ENCODE measurements at regions not wholly inside any gene's neighbourhood (a gene's known extent, or its start where the extent isn't known, plus 50 kb on each side); places are given as distances from the start of the nearest gene placed in this dataset.

DNA sequence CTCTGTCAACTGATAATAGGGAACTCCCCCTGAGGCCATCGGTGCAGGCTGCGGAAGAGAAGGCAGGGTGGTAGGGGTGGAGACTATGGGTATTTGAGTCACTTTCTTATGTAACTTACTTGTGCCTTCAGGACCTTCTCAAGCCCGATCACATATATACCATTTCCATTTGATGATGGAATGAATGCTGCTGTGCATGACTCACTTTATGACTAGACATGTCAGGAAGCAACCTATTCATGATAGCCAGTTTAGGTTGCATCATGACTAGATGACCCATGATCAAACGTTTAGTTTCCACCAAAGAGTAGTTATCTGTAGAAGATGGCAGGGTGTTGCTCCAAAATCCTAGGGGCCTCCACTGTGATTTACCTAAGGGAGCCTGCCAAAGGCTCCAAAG, 435.5 kb downstream of the DTHD1 start:
- DNase-seq (ENCODE audit: low spot score): no peak

DNA sequence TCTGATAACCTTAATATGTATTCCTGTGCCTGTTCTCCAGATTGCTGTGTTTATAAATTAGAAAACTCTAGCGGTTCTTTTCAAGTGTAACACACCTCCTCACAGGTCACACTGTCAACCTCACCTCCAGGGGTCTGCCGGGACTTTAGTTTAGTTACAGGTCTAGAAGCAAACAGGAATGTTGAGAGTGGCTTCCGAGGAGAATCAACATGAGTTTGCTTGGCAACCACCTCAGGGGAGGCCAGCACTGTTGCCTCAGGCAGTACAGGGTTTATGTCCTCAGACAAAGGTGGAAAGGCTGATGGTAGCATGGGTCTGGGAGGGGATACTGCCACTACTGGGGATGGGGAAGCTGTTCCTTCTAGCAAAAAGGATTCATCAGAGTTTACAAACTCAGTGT, 438.0 kb downstream of the DTHD1 start:
- DNase-seq (ENCODE audit: low spot score): no peak

DNA sequence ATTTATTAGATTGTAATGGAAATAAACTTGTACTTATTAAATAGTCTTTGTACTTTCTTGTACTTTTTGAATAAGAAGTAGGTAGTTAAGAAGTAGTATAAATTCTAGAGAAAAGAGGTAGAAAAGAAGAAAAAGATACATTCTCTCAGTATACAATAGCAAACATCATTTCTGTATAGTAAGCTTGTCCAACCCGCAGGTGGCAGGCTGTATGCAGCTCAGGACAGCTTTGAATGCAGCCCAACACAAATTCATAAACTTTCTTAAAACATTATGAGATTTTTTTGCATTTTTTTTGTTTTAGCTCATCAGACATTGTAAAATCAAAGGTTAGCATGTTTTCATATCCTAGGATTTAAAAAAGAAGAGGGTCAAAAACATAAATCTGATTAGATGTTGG, 441.6 kb downstream of the DTHD1 start:
- DNase-seq (ENCODE audit: low spot score): no peak

DNA sequence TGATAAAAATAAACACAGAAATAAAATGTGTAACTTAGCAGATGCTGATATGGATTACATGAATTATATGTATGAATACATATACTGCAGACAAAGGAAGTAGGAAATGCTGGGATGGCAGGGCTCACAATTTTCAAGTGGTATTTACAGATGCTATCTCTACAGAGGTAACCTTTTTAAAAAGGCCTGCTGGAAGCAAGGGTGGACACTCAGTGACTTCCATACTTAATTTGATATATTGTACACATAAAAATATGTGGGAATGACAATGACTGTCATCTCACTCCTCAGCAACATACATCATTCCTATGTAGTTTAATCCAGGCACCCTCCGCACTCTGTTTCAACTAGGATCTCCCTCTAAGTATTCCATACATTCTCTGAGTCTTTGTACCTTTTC, 452.9 kb downstream of the DTHD1 start:
- DNase-seq (ENCODE audit: low spot score): no peak

DNA sequence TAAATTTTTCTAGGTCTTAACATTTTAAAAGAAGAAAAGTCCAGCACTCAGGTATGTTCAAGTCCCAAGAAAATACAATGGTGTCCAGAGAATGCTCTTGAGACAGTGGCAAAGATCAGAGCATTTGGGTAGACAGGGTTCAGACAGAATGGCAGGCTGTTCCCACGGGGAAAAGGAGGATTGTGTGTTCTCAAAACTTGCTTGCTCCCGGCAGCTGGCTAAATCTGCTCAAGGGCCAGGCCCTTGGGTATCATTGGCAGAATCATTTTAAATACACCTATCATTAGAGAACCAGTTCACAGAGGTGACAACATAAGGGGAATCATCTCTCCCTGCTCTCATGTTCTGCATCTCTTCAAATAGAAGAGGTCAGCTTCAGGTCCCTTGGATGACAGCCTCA, 456.3 kb downstream of the DTHD1 start:
- DNase-seq (ENCODE audit: low spot score): no peak

DNA sequence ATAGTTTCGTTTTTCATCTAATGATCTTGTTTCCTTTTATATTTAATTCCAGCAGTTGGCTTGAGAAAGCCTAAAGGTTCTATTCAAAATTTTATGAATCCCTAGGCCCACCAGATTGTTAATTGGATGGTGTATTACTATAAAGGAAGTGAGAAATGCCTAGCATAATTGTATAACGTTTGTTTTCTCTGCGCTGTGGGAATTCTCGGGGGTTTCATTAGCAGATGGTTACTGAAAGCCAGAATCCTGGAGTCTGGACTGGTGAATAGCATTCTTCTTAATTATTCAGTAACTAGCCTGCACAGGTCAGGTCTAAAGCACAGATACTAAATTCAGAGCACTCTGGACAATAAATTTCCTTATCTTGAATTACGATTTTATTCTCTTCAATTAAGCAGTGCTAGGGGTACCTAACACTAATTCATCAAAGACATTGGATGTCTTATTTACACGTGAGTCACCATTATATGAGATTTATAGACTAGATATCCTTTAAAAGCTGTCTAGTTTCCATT, 459.4 kb downstream of the DTHD1 start:
- DNase-seq (ENCODE audit: low spot score): no peak

DNA sequence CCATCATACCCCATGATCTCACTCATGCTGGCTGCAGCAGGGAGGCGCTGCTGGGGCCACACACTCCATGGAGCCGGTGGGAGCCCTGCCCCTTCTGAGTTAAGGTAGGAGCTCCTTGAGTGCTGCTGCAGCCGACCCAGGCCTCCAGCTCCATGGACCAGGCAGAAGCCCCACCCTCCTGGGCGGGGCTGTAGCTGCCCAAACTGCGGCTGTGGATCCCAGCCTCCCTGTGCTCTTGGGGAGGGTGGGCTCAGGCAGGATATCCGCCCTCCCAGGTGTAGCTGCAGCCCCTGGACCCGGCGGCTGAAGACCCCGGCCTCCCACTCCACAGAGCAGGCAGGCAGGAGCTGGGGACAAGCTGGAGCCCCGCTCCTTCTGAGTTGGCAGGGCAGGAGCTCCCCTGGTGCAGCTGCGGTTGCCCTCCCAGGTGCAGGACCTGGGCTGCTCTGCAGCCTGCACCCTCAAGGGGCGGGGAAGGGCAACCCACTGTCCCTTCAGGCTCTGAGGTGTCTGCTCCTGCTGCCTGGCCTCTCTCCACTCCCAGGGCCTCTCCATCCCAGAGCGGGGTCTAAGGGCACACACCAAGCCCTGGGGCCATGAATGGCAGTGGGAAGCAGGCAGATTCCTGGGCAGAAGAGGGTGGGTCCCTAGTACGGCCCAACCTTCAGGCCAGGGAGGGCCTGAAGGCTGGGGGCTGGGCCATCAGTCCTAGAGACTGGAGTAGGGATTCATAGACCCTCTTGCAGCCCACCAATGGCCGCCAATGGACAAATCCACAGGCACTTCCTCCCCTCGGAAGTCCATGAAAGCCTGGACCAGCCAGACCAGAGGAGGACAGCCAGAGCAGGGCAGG, 466.1 kb downstream of the DTHD1 start:
- DNase-seq (ENCODE audit: low spot score): no peak

DNA sequence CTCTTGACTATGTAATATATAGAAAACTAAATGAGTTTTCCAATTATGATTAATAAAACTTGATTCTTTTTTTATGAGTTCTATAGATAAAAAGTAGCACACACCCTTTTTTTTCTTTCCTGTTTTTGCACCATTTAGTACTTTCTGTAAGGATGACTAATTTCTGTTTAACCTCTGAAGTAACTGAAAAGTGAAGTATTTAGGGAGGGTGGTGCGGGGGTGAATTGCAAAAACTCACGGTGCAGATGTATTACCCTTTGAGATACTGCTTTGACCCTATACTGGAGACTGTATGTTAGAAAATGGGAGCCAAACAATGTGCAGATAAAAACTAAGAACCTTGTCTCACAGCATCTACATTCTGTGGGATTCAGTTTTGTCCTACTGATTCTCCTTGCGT, 471.6 kb downstream of the DTHD1 start:
- DNase-seq (ENCODE audit: low spot score): no peak

DNA sequence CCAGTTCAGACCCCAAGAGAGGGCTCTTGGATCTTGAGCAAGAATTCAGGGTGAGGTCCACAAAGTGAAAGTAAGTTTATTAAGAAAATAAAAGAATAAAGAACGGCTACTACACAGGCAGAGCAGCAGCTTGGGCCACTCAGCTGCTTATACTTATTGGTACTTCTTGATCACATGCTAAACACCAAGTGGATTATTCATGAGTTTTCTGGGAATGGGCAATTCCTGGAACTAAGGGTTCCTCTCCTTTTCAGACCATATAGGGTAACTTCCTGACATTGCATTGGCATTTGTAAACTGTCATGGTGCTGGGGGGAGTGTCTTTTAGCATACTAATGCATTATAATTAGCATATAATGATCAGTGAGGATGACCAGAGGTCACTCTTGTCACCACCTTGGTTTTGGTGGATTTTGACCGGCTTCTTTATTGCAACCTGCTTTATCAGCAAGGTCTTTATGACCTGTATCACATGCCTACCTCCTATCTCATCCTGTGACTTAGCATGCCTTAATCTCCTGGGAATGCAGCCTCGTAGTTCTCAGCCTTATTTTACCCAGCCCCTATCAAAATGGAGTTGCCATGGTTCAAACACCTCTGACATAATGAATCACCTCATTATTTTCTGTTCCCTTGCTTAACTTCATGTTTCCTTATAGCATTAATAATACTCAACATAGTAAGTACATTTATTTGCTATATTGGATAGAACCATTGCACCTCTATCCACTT, 476.3 kb downstream of the DTHD1 start:
- no peak for DNase-seq (ENCODE audit: low spot score)

DNA sequence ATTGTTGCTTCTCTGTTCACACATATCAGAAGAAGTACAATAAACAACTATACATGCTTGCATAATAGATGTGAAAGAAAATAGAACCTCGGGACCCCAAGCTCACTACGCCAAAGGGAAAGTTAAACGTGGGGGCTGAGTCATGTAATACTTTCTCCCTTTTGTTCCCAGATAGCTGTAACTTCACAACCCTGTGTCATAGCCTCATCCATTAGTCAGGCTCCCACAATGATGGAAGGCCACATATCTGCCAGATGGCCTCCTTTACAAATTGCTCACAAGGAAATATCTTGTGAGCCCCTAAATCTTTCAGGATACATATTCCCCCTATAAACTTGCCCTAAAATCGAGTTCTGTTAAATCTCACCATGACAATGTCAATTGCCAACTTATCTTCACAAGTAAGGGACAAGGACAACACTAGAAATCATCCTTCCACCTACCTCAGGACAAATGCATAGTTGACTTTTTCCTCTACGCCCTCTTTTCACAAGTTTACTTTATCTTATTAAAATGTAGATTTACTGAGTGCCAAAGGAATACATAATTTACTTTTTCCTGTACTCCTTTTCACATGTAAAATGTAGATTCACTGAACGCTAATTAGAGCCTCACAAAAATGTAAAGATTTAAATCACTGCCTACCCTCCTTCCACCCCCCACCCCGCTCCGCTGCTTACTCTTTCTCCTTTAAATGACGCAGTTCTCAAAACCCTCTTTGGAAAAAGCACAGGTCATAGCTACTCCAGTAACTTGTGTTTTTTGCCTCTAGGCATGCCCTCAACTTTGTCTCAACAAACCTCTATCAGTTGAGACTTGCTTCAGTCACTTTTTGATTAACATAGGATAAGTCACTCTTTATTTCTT, 477.1 kb downstream of the DTHD1 start:
- DNase-seq (ENCODE audit: low spot score): no peak

DNA sequence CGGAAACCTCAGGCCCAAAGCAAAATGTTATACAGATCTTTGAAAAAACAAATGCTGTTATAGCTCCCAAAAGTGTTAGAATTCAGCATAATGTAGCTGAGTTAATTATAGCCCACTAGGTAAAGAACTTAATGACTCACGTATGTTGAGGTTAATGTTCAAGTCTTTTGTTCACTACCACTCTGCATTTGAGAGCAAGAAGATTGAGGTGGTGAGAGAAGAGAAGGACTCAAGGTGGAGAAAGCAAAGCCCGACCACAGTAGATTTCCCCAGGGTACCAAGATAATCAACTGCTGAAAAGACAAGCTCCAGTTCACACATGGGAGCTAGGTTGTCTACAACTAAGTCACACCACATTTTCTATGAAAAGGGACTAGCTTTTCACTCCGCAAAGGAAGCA, 480.2 kb downstream of the DTHD1 start:
- DNase-seq (ENCODE audit: low spot score): no peak

DNA sequence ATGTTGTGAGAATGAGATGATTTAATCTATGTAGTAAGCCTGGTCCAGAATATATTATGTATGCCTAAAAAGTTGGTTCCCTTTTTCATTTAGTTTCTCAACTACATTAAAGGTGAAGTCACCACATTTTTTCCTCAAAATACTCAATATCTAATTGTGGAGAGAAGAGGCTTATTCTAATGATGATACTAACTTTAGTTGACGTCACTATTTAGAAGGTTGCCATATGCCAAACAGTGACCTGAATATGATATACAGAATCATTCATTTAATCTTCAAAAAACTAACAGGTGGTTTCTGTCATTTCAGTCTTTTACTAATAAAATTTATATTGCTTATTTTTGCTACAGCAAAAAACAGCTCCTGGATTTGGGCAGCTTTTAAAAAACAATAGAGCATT, 480.7 kb upstream of the NWD2 start:
- no peak for DNase-seq (ENCODE audit: low spot score)

DNA sequence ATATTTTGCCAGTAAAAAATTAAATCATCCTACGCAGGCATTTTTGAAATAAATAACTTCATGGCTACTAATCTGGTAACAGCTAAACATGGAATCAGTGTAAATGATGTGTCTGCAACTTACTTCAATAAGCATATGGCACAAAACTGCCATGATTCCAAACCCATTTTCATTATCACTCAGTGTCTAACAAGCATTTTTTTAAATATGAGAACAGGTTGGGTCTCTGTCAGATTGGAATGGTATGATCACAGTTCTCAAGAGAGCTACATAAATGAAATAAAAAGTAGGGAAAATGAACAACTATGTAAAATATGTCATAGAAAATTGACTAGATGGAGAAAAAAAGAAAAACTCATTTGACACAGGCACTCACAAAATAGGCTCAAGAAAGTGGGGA, 476.9 kb upstream of the NWD2 start:
- DNase-seq (ENCODE audit: low spot score): no peak

DNA sequence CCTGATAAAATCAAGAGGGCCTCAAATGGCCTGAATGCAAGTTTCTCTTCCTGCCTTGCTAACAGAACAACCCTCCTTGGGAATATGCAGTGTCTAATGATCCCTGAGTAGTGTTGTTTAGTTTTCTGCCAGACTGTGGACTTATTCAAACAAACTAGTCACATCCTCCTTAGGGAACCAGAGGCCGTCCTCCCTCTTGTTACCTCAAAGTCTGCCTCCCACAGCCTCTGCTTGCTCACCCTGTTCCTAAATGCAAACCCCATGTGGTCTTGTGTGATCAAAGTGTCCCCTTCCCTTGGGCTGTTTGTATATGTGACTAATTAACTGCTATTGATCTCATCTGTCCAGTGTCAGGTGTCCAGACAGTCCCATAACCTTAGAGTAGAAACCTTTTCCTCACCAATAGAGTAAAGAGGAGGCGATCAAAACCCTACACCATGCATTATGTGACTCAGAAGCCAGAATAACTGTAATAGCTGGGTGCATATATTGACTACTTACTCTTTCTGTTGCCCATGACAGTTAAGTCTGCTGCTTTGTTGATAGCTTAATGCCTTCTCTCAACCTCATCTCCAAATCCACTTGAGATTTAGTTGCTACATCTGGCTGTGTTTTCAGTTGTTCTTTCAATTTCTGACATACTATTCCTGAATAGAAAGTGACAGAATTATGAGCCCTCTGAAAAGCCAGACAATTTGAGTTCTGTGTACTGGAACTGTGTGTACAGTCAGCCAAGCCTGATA, 473.0 kb upstream of the NWD2 start:
- DNase-seq (ENCODE audit: low spot score): no peak

DNA sequence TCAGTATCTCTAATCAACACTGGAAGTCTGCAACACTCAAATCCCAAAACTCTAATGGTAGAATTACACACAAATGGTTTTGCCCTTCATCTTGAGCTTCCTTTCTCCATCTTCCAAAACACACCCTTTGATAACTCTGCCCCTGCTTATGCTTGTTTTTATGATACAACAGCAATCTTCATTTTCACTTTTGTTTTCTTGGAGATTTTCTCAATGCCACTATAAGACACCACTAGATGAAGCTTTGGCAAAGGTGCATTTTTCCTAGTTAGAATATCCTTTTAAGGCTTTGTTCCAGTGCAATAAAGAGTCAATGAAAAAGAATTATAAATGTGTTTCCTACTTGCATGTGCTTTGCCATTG, 472.4 kb upstream of the NWD2 start:
- no peak for DNase-seq (ENCODE audit: low spot score)

DNA sequence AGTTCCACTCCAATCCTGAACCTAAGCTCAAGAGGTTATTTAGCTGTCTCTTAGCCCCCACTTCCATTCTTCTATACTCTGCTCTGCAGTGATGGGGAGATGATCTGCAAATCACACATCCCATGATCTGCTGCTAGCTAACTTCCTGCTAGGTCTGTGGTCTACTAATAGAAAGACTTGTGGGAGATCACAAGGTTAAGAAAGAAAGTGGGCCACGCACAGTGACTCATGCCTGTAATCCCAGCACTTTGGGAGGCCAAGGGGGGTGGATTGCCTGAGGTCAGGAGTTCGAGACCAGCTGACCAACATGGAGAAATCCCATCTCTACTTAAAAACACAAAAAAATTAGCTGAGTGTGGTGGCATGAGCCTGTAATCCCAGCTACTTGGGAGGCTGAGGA, 471.1 kb upstream of the NWD2 start:
- no peak for DNase-seq (ENCODE audit: low spot score)

DNA sequence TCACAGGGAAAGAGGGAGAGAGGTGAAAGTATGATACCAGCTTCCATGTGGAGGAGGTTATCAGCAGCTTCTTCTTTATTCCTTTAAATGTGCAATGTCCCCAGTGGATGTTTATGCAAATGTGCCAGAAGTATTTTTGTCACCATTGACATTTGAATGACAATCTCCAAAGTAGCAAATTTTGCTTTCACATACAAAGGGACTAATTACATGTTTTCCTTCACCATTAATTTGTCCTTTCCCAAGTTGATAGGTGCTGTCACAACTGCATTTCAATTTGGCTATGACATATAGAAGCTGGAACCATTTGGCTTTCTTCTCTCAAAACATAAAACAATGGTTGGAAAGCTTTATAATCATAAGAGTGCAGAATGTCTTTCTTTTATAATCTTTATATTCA, 469.0 kb upstream of the NWD2 start:
- no peak for DNase-seq (ENCODE audit: low spot score)

DNA sequence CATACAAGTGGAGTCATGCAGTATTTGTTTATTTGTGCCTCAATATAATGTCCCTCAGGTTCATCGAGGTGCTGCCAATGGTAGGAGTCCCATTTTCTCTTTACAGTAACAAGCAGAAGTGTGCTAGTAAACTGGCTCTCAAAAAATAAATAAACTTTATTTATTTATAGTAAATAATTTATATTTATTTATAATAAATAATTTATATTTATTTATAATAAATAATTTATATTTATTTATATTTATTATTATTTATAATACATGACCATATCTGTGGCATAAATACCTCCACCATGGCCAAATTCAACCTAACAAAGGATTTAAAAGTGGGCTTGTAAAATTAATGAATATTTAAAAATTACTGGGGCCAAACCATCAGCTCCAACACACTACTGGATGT, 464.9 kb upstream of the NWD2 start:
- DNase-seq (ENCODE audit: low spot score): no peak

DNA sequence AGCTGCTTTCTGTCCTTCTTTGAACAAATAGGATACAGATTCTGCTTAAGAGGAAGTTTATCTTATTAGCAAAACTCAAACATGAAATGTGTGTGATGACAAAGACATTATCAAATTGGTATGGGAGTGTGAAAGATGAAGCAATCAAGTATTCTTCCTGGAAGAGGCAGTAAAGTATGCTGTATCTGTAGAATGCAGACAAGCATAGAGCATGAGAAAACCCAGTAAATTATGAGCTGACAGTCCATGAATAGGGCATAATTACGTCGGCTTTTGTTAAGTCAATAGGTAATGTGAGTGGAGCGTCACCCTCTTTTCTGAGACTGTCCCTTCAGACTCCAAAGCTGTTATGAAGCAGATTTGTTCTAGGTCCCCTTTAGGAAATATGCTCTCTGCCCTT, 458.6 kb upstream of the NWD2 start:
- no peak for DNase-seq (ENCODE audit: low spot score)

DNA sequence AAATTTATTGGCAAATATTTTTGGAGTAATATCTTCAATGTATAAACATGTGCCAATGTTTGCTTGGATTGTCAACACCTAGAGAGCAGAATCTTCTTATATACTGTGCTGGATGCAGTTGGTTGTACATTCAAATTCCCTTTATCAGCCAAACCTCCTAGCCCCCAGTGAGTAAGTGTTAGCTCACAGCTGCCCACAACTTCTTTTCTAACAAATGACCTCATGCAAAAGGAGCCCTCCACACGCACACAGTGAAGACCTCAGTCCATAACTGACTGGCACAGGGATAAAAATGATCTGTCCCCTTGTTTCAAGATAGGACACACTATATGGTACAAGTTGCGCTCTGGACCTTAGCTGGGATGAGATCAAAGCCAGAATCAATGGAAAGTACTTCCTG, 458.0 kb upstream of the NWD2 start:
- no peak for DNase-seq (ENCODE audit: low spot score)

DNA sequence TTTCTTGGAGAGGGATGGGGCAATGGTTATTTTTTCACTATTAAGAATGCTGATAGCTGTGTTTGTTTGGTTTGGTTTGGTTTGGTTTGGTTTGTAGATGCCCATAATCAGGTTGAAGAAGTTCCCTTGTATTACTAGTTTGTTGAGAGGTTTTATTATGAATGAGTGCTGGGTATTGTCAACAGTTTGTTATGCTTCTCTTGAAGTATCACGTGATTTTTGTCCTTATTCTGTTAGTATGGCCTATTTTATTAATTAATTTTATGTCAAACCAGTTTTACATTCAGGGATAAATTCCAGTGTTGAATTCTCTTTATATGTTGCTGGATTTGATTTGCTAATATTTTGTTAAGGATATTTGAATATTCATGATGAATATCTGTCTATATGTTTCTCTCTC, 449.8 kb upstream of the NWD2 start:
- DNase-seq (ENCODE audit: low spot score): no peak

DNA sequence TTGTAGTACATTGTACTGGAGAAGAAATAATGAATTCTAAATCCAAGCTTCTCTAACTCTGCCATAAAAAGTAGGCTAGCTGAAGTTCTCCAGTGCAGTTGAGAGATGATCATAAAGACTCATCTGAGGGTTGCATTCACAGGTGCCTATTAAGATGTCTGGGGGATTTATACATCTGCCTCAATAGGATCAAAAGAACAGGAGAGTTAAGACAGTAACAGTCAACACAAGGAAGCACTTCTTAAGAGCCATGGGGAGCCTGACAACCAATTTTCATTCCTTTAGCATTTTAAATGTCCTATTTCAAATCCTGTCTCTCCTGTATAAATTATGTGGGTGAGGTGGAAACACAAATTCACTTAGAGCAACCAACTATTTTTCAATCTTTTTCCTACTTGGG, 432.4 kb upstream of the NWD2 start:
- DNase-seq (ENCODE audit: low spot score): no peak
